CD4-positive, alpha-beta T cell treated with Interleukin-4 for 4 hours (primary cell): ENCODE measurements at regions not wholly inside any gene's neighbourhood (a gene's known extent, or its start where the extent isn't known, plus 50 kb on each side); places are given as distances from the start of the nearest gene placed in this dataset.

Source experiments
- DNase-seq: peaks from one replicate; pipeline ENCODE4 v3.0.0-alpha.2; 2020

- DNase-seq = no peak
These were observed 57.1 kb upstream of the ITPRID1 start for GRCh38 chr7:31456646-31457368.

- no peak for DNase-seq
These were observed 56.3 kb upstream of the ITPRID1 start for GRCh38 chr7:31457551-31457950.

- DNase-seq = no peak
These were observed 55.7 kb upstream of the ITPRID1 start for GRCh38 chr7:31458203-31458602.

GRCh38 chr7:31462636-31463035, 51.3 kb upstream of the ITPRID1 start:
- no peak for DNase-seq
